Activated CD4-positive, alpha-beta T cell treated with anti-CD3 and anti-CD28 coated beads, Interleukin-2, amount 50 U/mL, for 48 hours (primary cell): ENCODE measurements at regions not wholly inside any gene's neighbourhood (a gene's known extent, or its start where the extent isn't known, plus 50 kb on each side); places are given as distances from the start of the nearest gene placed in this dataset.

ENCODE experiments used
- DNase-seq, 2 experiments: peaks; one replicate each; pipeline ENCODE4 v3.0.0-alpha.2; 2020

- DNase-seq, result no peak
Observed at GRCh38 chr11:116596346-116597260, 176.2 kb downstream of the BUD13 start.

GRCh38 chr11:116595305-116595880 is 177.4 kb downstream of the BUD13 start:
- no peak for DNase-seq

DNA sequence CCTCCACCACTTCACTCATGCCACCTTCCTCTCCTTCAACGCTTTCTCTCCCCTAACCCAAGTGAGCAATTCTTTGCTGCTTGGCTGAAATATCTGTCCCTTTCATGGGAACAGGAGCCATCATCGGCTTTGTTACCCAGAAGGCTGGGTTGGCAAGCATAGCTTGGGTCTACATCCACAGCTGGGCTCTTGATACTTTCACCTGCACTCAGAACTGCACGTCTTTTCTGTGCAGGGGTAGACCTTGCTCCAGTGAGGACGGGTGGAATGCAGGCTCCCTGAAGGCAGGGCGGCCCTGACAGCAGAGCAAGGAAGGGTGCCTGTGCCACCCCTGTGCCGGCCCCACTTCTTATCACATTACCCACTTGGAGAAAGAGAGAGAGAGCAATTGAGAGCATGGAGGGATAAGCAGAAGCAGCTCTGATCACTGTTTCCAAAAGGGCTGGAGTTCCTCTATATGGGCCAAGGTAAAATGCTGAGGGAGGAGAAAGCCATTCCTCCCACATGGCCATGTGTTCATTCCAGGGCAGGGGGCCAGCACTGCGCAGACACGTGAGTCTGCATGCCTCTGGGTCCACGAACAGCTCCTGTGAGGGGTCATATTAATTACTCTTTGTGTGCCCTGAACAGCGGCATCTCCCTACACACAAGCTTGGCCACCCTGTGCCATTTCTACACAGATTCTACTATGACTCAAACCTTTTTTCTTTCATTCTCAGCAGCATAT is 181.8 kb downstream of the BUD13 start:
- no peak for DNase-seq

DNA sequence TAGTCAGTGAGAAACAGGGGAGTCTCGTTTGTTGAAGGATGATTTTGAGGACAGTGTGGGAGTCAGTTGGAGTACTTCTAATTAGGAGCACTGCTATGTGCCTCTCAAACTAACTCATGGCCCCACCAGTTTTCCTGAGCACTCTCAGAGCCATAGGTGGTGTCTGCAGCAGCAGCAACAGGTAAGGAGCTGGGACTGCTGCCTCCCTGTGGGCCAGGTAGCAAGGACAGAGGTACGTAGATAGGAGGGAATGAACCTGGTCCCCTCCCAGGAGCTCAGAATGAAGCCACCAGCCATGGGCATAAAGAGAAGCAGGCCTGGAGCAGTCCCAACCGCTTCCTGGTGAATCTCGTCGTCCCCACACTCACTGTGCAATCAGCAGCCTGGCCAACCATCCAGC is 183.4 kb downstream of the BUD13 start:
- no peak for DNase-seq

DNA sequence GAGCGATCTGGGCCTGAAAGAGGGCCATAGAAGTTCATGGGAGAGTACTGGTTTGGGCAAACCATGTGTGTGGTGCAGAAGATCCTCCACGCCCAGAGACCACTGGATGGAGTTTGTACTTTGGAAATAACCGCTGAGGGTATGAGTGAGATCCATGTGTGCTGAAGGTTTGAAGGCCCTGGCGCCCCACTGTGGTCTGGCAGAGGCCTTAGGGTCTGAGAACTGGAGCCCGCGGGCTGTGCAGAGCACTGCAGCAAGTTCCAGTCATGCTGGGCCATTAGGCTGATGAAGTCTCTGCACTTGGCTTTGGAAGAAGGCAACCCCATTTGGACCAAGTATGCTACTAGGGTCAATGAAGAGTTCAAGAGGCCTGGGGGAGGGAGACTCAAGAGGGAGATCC is 186.4 kb downstream of the BUD13 start:
- DNase-seq, result no peak

GRCh38 chr11:116582571-116582970 is 190.2 kb downstream of the BUD13 start:
- no peak for DNase-seq

- no peak for DNase-seq
Observed at GRCh38 chr11:116581349-116581748, 191.4 kb downstream of the BUD13 start.

GRCh38 chr11:116580799-116581198 is 192.0 kb downstream of the BUD13 start:
- DNase-seq, result no peak

DNA sequence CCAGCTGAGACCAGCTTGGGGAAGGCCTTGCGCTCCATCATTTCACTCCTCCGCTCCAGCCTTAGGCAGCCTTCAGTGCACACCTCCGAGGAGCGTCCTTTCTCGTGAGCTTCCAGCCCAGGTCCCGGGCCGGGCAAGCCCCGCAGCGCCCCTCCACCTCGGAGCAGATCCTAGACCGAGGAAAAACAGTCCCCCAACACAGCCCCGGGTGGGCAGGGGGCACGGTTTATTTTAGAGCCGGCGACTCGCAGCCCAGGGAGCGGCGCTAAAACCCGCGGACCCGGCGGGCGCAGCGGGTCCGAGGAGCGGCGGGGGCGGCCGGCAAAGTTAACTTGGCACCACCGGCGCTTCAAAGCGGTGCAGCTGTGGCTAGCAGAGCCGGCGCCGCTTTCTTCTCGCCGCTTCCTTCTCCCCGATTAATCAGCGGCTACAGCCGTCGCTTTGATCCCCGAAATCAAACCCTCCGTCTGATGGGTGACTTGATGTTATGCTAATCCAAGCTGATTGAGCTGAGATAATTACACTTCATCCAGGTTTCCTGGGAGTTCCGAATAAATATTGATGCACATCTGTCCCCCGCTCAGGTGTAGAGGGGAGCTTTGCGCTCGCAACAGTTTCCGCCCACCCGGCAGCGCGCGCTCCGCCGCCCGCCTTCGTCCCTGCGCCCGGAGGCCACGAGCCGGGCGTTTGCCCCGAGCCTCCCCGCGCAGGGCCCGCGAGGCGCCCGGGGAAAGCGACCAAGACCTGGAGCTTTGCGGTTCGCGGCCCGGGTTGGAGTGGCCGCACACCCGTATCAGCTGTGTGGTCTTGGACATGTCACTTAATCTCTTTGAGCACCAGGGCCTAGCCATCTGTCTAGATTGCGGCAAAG is 192.7 kb downstream of the BUD13 start:
- DNase-seq, result no peak

GRCh38 chr11:116579031-116579653 is 193.6 kb downstream of the BUD13 start:
- no peak for DNase-seq

- DNase-seq, result no peak
Observed at GRCh38 chr11:116577956-116578355, 194.8 kb downstream of the BUD13 start.

GRCh38 chr11:116577273-116577672 is 195.5 kb downstream of the BUD13 start:
- DNase-seq, result no peak

GRCh38 chr11:116576526-116576925 is 196.3 kb downstream of the BUD13 start:
- DNase-seq, result peak in 1 of 2 experiments; percentile 3

DNA sequence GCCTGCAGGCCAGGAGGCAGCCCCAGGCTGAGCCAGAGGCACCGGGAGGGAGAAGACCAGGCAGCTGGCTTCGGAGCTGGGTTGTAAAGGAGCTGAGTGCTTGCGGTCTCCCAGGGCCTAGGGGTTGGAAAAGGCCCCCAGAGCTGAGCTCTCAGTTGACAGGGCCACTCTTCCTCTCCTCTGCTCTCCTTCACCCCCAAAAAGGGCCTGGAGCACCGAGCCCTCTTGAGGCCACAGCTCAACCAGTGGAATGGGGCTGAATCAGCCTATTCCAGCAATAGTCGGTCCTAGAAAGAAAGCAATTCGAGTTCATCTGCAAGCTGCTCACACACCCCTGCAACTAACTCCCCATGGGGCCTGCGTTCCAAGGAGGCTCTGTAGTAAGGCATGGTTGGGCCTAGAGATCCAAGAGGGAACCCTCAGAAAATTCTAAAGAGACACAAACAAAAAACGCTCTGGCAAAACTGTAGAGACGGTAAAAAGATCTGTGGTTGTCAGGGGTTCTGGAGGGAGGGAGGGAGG is 205.0 kb downstream of the BUD13 start:
- DNase-seq, result no peak

GRCh38 chr11:116563712-116564047 is 209.1 kb downstream of the BUD13 start:
- DNase-seq, result no peak

- DNase-seq, result no peak
Observed at GRCh38 chr11:116563028-116563711, 209.6 kb downstream of the BUD13 start.

DNA sequence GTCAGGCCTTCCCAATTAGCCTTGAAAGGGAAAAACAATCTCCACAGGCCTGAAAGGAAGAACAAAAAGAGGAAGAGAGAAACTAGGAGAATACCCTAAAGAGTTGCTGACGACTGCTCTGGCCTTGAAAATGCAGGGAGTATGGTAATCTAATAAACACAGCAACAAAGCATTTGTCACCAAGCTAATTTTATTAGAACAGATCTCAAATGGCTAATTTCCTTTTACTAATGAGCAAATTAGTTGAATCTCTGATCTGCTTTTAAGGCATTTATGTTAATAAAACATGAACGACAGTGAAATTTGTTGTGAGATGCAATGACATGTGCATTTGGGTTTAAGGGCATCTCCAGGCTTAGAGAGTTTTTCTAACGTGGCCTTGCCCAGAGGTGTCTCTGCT is 212.2 kb downstream of the BUD13 start:
- no peak for DNase-seq

GRCh38 chr11:116558504-116559211 is 214.1 kb downstream of the BUD13 start:
- DNase-seq, result no peak

DNA sequence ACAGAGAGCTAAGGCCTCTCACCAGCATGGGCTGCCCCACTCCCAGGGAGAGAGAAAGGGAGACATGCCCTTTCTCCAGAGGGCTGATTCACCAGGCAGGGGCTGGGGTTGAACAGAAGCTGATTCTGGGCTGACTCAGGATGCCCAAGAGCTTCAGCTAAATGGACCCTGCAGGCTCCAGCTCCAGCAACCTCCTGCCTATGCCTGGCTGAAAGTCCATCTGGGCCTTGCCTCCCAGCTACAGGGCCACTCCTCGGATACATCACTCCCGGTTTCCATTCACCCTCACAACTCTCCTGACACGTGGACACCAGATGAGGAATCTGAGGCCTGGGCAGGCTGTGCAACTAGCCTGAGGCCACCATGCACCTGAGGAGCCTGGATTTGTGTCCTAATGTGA is 215.5 kb downstream of the BUD13 start:
- DNase-seq, result no peak

GRCh38 chr11:116556483-116556882 is 216.3 kb downstream of the BUD13 start:
- DNase-seq, result no peak

GRCh38 chr11:116553482-116553881 is 219.3 kb downstream of the BUD13 start:
- no peak for DNase-seq
